IMR-90 (cell line): ENCODE measurements at regions not wholly inside any gene's neighbourhood (a gene's known extent, or its start where the extent isn't known, plus 50 kb on each side); places are given as distances from the start of the nearest gene placed in this dataset.

ENCODE experiments used
- ATAC-seq: fragments of 200-7000 bp; cut with Tn5 transposase; 2 replicates; pipeline ENCODE4 v1.9.1; 2020; ENCODE audit warnings: low read depth, mild to moderate bottlenecking, moderate library complexity
- BruUV-seq: library from RNA; stranded (reverse); fragments of 400-500 nt; replicated peaks from 2 replicates; lab custom pipeline; 2021; lab: Mats Ljungman, UMichigan
- CTCF ChIA-PET: fragments of 300-600 bp; formaldehyde crosslinking; extraction: SDS; loops from one replicate; lab custom pipeline; 2021; ENCODE audit warnings: antibody characterized with exemption; lab: Yijun Ruan, JAX
- POLR2A ChIA-PET: fragments of 300-600 bp; sonication (Branson Sonifier 250); formaldehyde crosslinking; loops from one replicate; lab custom pipeline; 2022; ENCODE audit warnings: antibody characterized with exemption; ENCODE audit not compliant: unreplicated experiment; lab: Charles Lee
- DNase-seq: peaks from one replicate; pipeline ENCODE4 v3.0.0; 2013
- H2AFZ ChIP-seq: replicated peaks from 2 replicates; pipeline ENCODE3; 2013; ENCODE audit warnings: low read length, mild to moderate bottlenecking; ENCODE audit not compliant: poor library complexity
- H2AK5ac ChIP-seq: 2 replicates; pipeline ENCODE4 v1.6.1; 2013; ENCODE audit warnings: low read depth, low read length, inconsistent platforms
- H2AK9ac ChIP-seq: replicated peaks from 2 replicates; pipeline ENCODE3; 2013; ENCODE audit warnings: mild to moderate bottlenecking, low read depth, low read length, moderate library complexity; ENCODE audit not compliant: poor library complexity
- H2BK120ac ChIP-seq: 2 replicates; pipeline ENCODE4 v1.6.1; 2013; ENCODE audit warnings: low read depth, low read length, inconsistent platforms
- H2BK15ac ChIP-seq: 3 replicates; pipeline ENCODE4 v1.6.1; 2013; ENCODE audit warnings: low read depth, low read length, inconsistent platforms
- H2BK20ac ChIP-seq: 2 replicates; pipeline ENCODE4 v1.6.1; 2013; ENCODE audit warnings: low read depth, mild to moderate bottlenecking, inconsistent platforms, low read length, moderate library complexity
- H2BK5ac ChIP-seq: 2 replicates; pipeline ENCODE4 v1.6.1; 2013; ENCODE audit warnings: mild to moderate bottlenecking, low read depth, low read length, inconsistent platforms; ENCODE audit not compliant: poor library complexity, severe bottlenecking
- H3K14ac ChIP-seq: replicated peaks from 2 replicates; pipeline ENCODE4 v1.6.1; 2013; ENCODE audit warnings: low read depth, low read length, inconsistent platforms
- H3K18ac ChIP-seq: 2 replicates; pipeline ENCODE4 v1.6.1; 2013; ENCODE audit warnings: low read depth, low read length, control low read depth
- H3K23ac ChIP-seq: 2 replicates; pipeline ENCODE4 v1.6.1; 2013; ENCODE audit warnings: low read depth, low read length, inconsistent platforms
- H3K27ac ChIP-seq: 2 replicates; pipeline ENCODE4 v1.5.1; 2013; ENCODE audit warnings: mild to moderate bottlenecking, control low read depth, low read length; ENCODE audit not compliant: insufficient read depth
- H3K27me3 ChIP-seq: 2 replicates; pipeline ENCODE4 v1.6.1; 2013; ENCODE audit warnings: low read length; ENCODE audit not compliant: control insufficient read depth, insufficient read depth
- H3K36me3 ChIP-seq: 2 replicates; pipeline ENCODE4 v1.6.1; 2013; ENCODE audit warnings: low read length, mixed read lengths; ENCODE audit not compliant: control insufficient read depth, insufficient read depth
- H3K4ac ChIP-seq: 2 replicates; pipeline ENCODE4 v1.6.1; 2013; ENCODE audit warnings: low read depth, low read length, inconsistent platforms
- H3K4me1 ChIP-seq: 2 replicates; pipeline ENCODE4 v1.6.1; 2013; ENCODE audit warnings: low read length, mixed read lengths; ENCODE audit not compliant: control insufficient read depth, insufficient read depth
- H3K4me2 ChIP-seq: 2 replicates; pipeline ENCODE4 v1.6.1; 2013; ENCODE audit warnings: low read depth, mild to moderate bottlenecking, control low read depth, low read length, moderate library complexity
- H3K4me3 ChIP-seq: 2 replicates; pipeline ENCODE4 v1.5.1; 2013; ENCODE audit warnings: low read depth, mild to moderate bottlenecking, control low read depth, low read length, moderate library complexity; ENCODE audit not compliant: insufficient read depth
- H3K56ac ChIP-seq: 2 replicates; pipeline ENCODE4 v1.6.1; 2013; ENCODE audit warnings: low read length, inconsistent platforms; ENCODE audit not compliant: insufficient read depth; ENCODE audit errors: extremely low read depth
- H3K79me1 ChIP-seq, 2 experiments: 2 replicates each; pipeline ENCODE4 v1.6.1; 2013; ENCODE audit warnings: low read length in 2 of 2, inconsistent platforms in 1 of 2, low read depth in 1 of 2
- H3K9ac ChIP-seq: 2 replicates; pipeline ENCODE4 v1.6.1; 2013; ENCODE audit warnings: low read depth, low read length, control low read depth
- H3K9me1 ChIP-seq: 2 replicates; pipeline ENCODE4 v1.6.1; 2013; ENCODE audit warnings: low read length, inconsistent platforms; ENCODE audit not compliant: insufficient read depth
- H3K9me3 ChIP-seq: 2 replicates; pipeline ENCODE4 v1.6.1; 2013; ENCODE audit warnings: low read length; ENCODE audit not compliant: control insufficient read depth, insufficient read depth
- H4K20me1 ChIP-seq: 2 replicates; pipeline ENCODE4 v1.6.1; 2013; ENCODE audit warnings: low read length, inconsistent platforms; ENCODE audit not compliant: insufficient read depth
- H4K5ac ChIP-seq: 2 replicates; pipeline ENCODE4 v1.6.1; 2013; ENCODE audit warnings: mild to moderate bottlenecking, low read depth, low read length, control low read depth
- H4K8ac ChIP-seq, 2 experiments: 2 replicates each; pipeline ENCODE4 v1.6.1; 2013; ENCODE audit warnings: low read depth in 2 of 2, low read length in 2 of 2, control low read depth in 1 of 2, inconsistent platforms in 1 of 2
- H4K91ac ChIP-seq: 2 replicates; pipeline ENCODE4 v1.6.1; 2013; ENCODE audit warnings: low read depth, low read length, inconsistent platforms; ENCODE audit not compliant: insufficient read depth
- BHLHE40 ChIP-seq: fragments of 150-350 bp; IDR thresholded peaks from 2 replicates; pipeline ENCODE4 v1.6.1; 2016; ENCODE audit warnings: mild to moderate bottlenecking, low read depth, low read length
- CEBPB ChIP-seq: IDR thresholded peaks from 2 replicates; pipeline ENCODE4 v1.6.1; 2012; ENCODE audit warnings: low read depth, low read length, improper control_type of control experiment
- CHD1 ChIP-seq: IDR thresholded peaks from 2 replicates; pipeline ENCODE4 v1.6.1; 2012; ENCODE audit warnings: low read depth, low read length, improper control_type of control experiment
- CTCF ChIP-seq: conservative IDR thresholded peaks from 2 replicates; pipeline ENCODE4 v1.5.1; 2012; ENCODE audit warnings: mild to moderate bottlenecking, low read depth, low read length, improper control_type of control experiment
- ELK1 ChIP-seq: fragments of 150-350 bp; IDR thresholded peaks from 2 replicates; pipeline ENCODE4 v1.6.1; 2016; ENCODE audit warnings: low read depth, mild to moderate bottlenecking, low read length, moderate library complexity, borderline replicate concordance
- FOS ChIP-seq: fragments of 150-350 bp; IDR thresholded peaks from 2 replicates; pipeline ENCODE4 v1.6.1; 2016; ENCODE audit warnings: low read depth, low read length
- MAFK ChIP-seq: IDR thresholded peaks from 2 replicates; pipeline ENCODE4 v1.6.1; 2012; ENCODE audit warnings: low read depth, low read length, improper control_type of control experiment
- MAZ ChIP-seq: IDR thresholded peaks from 2 replicates; pipeline ENCODE4 v1.6.1; 2012; ENCODE audit warnings: low read depth, mild to moderate bottlenecking, low read length, improper control_type of control experiment, moderate library complexity, borderline replicate concordance
- MXI1 ChIP-seq: IDR thresholded peaks from 2 replicates; pipeline ENCODE4 v1.6.1; 2012; ENCODE audit warnings: low read depth, mild to moderate bottlenecking, low read length, moderate library complexity, borderline replicate concordance
- NFE2L2 ChIP-seq: fragments of 150-350 bp; IDR thresholded peaks from 2 replicates; pipeline ENCODE4 v1.6.1; 2016; ENCODE audit warnings: low read depth, mild to moderate bottlenecking, low read length
- POLR2A ChIP-seq: IDR thresholded peaks from 2 replicates; pipeline ENCODE4 v1.6.1; 2012; ENCODE audit warnings: mild to moderate bottlenecking, low read depth, low read length
- RAD21 ChIP-seq: IDR thresholded peaks from 2 replicates; pipeline ENCODE4 v1.6.1; 2012; ENCODE audit warnings: low read length, improper control_type of control experiment
- RCOR1 ChIP-seq: IDR thresholded peaks from 2 replicates; pipeline ENCODE4 v1.6.1; 2012; ENCODE audit warnings: mild to moderate bottlenecking, low read length, improper control_type of control experiment; ENCODE audit not compliant: insufficient replicate concordance
- RFX5 ChIP-seq: IDR thresholded peaks from 2 replicates; pipeline ENCODE4 v1.8.0; 2012; ENCODE audit warnings: low read depth, mild to moderate bottlenecking, low read length, moderate library complexity
- SMC3 ChIP-seq: fragments of 150-350 bp; IDR thresholded peaks from 2 replicates; pipeline ENCODE4 v1.6.1; 2016; ENCODE audit warnings: low read depth, mild to moderate bottlenecking, antibody characterized with exemption, low read length, moderate library complexity
- USF2 ChIP-seq: fragments of 150-350 bp; IDR thresholded peaks from 2 replicates; pipeline ENCODE4 v1.6.1; 2017; ENCODE audit warnings: mild to moderate bottlenecking, antibody characterized with exemption, low read length, low read depth
- WGBS, 2 experiments: methylation state at CpG; one replicate each; pipeline versions ENCODE4 v1.1.5 to v1.1.7; 2013; ENCODE audit warnings: missing lambda C conversion rate in 2 of 2; ENCODE audit not compliant: insufficient read length in 1 of 2; ENCODE audit errors: extremely low coverage in 2 of 2; 5-methylcytosine and 5-hydroxymethylcytosine counted together
- dilution Hi-C: fragments of 300-500 bp; cut with HindIII; formaldehyde crosslinking; loops from one replicate; pipeline ENCODE4 v1.14.3; 2018; ENCODE audit warnings: low sequenced_read_pairs; ENCODE audit not compliant: unreplicated experiment
- in situ Hi-C: fragments of 300-500 bp; cut with MboI; formaldehyde crosslinking; loops from 3 replicates; pipeline ENCODE4 v1.14.3; 2019; ENCODE audit warnings: low sequenced_read_pairs, inconsistent platforms, mixed read lengths
- intact Hi-C: fragments of 100-400 bp; cut with micrococcal nuclease; formaldehyde crosslinking; loops from 2 replicates; pipeline ENCODE4 v1.10.0; 2022

GRCh38 chr3:191624299-191624698, 163.3 kb downstream of the PYDC2 start:
- Histone ChIP-seq H3K56ac (no peak overlapping the region), H3K9me1 (no peaks in the 10 kb centered on the region), H4K5ac (no peak overlapping the region), H2BK20ac (no peak overlapping the region), H3K36me3 (no peaks in the 10 kb centered on the region), H3K18ac (no peak overlapping the region), H2AK5ac (no peak overlapping the region), H3K79me1 (no peaks in the 10 kb centered on the region), H2AK9ac (no peak overlapping the region), H3K9me3 (peaks cover 7% of the 10 kb centered on the region), H2BK5ac (no peak overlapping the region), H4K91ac (no peak overlapping the region), H3K14ac (no peak overlapping the region), H3K4me1 (no peaks in the 10 kb centered on the region), H2AFZ (no peak overlapping the region), H3K27me3 (no peaks in the 10 kb centered on the region), H4K20me1 (no peaks in the 10 kb centered on the region), H2BK120ac (no peak overlapping the region), H4K8ac (no peak overlapping the region), H3K23ac (no peak overlapping the region), H3K9ac (no peak overlapping the region), H2BK15ac (no peak overlapping the region), H3K4ac (no peak overlapping the region), H3K27ac (no peak overlapping the region), H3K4me2 (no peak overlapping the region), H3K4me3 (no peak overlapping the region)
- ATAC-seq (no peak), DNase-seq (no peak)
- intact Hi-C loops, result no loop called here
- in situ Hi-C loops, result no loop called here
- 17% methylated on average over 1 of the region's 1 CpG; no CpG with 5 or more reads in 1 of the 2 experiments for WGBS, 2 experiments
- CTCF ChIA-PET, result no interaction called here
- BruUV-seq, result no TSS peak
- TF ChIP-seq MXI1, result no peak
- no peak for TF ChIP-seq RCOR1
- TF ChIP-seq FOS, result no peak
- TF ChIP-seq USF2, result no peak
- no peak for TF ChIP-seq POLR2A
- TF ChIP-seq CTCF, result no peak
- no peak for TF ChIP-seq CHD1
- no peak for TF ChIP-seq SMC3
- no peak for TF ChIP-seq RFX5
- no peak for TF ChIP-seq ELK1
- no peak for TF ChIP-seq BHLHE40
- TF ChIP-seq MAFK, result no peak
- no peak for TF ChIP-seq MAZ
- TF ChIP-seq CEBPB, result no peak
- TF ChIP-seq NFE2L2, result no peak
- TF ChIP-seq RAD21, result no peak
- POLR2A ChIA-PET, result no interaction called here
- dilution Hi-C loops, result no loop called here
